ENCODE measurements at regions not wholly inside any gene's neighbourhood (a gene's known extent, or its start where the extent isn't known, plus 50 kb on each side); places are given as distances from the start of the nearest gene placed in this dataset.

DNA sequence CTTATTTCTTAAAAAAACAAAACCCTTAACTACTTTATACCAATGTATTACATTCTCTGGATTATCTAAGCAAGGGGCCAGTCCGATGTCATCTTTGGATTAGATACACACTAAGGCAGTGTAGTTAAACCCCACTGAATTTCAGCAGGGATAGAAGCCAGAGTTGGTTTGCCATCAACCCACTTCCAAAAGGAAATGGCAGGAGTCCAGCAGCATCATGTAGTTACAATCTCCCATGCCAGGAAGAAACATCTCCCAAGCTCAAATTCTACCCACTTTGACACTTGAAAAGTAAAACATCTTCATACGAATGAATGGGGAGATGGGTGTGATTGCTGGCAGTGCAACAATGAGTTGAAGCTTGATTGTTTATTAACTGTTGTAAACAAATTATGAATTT, 203.5 kb upstream of the PLXNC1 start:
- no peak for FAIRE-seq

DNA sequence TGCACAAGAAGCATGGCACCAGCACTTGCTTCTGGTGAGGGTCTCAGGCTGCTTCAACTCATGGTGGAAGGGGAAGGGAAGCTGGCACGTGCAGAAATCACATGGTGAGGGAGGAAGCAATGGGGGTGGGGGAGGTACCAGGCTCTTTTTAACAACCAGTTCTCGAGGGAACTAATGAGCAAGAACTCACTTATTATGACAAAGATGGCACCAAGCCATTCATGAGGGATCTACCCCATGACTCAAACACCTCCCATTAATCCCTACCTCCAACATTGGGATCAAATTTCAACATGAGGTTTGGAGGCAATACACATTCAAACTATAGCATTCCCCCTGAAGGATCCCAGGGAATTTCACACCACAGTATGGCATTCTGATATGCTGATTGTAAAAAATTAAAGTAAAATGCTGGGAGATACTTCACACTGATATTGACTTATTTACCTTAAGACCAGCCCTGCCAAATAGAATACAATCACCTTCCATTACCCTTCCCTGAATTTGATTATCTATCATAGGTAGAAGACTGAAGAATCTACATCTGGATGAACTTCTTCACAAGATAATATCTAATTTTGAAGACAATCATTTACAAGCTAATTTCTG, 201.7 kb upstream of the PLXNC1 start:
- no peak for FAIRE-seq

DNA sequence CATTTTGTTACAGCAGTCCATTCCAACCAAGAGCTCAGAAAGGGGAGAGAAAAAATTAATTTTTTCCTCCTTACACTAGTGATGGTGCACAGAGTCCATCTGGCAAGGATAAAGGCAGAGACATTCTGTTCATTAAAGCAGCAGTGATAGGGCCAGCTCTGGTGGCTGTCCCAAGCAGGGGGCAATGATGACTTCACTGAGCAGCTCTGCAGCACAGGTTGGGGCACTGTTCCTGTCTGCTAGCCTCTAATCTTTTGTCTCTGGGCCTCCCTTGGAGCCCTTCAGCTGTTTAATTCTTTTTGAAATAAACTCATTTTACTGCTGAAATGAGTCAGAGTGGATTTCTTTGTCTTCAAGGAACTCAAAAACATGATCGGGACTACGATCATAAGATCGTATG, 200.9 kb upstream of the PLXNC1 start:
- no peak for FAIRE-seq

DNA sequence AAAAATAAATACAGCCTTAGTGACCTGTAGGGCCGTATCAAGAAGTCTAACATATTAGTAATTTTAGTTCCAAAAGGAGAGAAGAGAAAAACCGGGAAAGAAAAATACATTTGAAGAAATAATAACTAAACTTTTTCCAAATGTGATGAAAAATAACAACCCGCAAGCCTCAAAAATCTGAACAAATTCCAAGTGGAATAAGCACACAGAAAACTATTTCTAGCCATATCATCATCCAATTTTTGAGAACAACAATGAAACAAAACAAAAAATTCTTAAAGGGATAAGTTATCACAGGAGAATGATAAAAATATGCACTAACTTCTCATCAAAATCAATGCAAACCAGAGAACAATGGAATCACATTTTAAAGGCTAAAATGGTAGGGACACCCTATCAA, 198.1 kb upstream of the PLXNC1 start:
- no peak for FAIRE-seq

DNA sequence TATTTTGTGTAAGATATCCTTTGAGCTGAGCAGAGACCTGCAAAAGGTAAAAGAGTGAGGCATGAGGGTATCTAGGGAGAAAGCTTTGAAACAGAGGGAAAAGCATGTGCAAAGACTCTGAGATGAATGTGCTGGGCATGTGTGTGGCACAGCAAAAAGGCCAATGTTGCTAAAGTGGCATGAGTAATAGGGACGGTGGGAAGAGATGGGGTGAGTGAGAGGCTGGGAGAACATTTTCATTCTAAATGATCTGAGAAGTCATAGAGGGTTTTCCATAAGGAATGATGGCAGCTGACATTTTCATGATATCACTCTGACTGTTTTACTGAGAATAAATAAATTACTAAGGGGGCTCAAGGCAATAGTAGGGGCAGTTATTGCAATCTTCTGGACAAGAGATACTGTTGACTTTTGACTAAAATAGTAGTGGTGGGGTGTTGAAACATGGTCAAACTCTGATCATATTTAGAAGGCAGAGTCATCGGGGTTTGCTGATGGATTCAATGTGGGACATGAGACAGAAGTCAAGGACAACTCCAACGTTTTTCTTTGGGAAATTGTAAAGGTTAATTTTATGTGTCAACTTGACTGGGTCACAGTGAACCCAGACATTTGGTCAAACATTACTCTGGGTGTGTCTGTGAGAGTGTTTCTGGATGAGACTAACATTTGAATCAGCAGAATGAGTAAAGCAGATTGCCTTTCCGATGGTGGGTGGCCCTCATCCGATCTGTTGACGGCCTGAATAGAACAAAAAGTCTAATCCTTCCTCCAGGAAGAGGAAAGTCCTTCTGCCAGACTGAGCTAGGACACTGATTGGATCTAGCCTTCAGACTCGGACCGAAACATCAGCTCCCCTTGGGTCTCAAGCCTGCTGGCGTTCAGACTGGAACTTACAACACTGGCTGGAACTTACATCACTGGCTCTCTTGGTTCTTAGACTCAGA, 193.9 kb upstream of the PLXNC1 start:
- no peak for FAIRE-seq

DNA sequence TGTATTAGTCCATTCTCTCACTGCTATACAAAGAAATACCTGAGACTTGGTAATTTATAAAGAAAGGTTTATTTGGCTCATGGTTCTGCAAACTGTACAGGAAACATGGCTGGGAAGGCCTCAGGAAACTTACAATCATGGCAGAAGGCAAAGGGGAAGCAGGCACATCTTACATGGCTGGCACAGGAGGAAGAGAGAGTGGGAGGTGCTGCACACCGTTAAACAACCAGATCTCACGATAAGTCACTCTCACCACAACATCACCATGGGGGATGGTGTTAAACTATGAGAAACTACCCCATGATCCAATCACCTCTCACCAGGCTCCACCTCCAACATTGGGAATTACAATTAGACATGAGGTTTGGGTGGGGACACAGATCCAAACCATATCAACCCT, 191.8 kb upstream of the PLXNC1 start:
- FAIRE-seq, result no peak

DNA sequence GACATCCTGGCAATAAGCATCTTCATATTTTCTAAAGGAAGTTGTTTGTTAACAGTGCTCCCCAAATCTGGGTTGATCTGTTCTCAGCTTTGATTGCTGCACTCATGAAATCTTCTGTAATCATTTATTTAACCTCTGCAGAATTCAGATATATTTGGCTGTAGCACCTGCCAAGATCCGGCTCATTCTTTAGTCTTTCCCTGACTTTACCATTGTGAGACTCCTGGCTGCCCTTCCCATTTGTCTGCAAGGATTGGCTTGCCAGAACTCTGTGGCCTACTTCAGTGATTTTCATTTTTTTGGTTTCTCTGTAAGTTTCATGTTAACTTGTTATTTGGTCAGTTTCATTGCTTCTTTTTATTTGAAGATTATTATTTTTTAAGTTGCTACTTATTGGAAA, 191.2 kb upstream of the PLXNC1 start:
- no peak for FAIRE-seq

DNA sequence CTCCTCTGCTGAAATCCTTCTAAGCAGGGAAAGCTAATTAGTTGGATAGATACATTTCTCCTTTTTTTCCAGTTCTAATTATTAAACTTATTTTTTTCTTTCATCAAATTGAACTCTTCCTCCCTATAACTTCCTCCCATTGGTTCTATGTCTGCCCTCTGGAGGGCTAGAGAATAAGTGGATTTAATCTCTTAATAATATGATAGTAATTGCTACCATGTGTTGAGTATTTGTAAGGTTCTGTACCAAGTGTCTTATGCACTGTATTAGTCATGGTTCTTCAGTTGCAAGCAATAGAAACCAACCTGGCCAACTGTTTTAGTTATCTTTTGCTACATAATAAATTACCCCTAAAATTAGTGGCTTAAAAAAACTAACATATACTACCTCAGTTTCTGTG, 190.5 kb upstream of the PLXNC1 start:
- no peak for FAIRE-seq

DNA sequence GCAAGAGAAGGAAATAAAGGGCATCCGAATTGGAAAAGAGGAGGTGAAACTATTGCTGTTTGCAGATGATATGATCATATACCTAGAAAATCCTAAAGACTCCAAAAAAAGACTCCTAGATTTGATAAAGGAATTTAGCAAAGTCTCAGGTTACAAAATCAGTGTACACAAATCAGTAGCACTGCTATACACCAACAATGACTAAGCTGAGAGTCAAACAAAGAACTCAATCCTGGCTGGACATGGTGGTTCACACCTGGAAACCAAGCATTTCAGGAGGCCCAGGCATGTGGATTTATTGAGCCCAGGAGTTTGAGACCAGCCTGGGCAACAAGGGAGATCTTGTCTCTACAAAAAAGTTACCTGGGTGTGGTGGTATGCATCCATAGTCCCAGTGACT, 188.7 kb upstream of the PLXNC1 start:
- no peak for FAIRE-seq

DNA sequence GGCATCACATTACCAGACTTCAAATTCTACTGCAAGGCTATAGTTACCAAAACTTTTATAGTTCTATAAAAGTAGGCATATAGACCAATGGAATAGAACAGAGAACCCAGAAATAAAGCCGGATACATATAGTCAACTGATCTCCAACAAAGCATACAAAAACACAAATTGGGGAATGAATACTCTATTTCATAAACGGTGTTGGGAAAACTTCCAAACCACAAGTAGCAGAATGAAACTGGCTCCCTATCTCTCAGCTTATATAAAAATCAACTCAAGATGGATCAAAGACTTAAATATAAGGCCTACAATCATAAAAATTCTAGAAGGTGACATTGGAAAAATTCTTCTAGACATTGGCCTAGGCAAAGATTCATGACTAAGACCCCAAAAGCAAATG, 187.9 kb upstream of the PLXNC1 start:
- no peak for FAIRE-seq

DNA sequence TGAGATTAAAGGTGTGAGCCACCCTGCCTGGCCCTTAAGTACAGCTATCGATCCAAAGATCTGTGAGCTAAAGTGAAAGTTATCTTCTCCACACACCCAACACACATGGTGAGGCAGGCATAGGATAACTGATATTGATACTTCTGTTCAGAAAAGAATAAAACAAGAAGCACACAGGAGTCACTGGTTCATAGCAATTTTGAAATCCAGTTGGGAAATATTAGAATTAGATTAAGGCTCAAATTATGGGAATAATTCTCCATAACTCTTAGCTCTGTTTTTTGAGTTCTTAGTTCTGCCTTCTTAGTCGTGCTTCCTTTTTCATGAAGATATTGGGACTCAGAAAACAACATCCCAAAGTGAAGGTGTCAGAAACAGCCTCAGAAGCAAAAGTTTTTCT, 186.0 kb upstream of the PLXNC1 start:
- FAIRE-seq, result no peak

DNA sequence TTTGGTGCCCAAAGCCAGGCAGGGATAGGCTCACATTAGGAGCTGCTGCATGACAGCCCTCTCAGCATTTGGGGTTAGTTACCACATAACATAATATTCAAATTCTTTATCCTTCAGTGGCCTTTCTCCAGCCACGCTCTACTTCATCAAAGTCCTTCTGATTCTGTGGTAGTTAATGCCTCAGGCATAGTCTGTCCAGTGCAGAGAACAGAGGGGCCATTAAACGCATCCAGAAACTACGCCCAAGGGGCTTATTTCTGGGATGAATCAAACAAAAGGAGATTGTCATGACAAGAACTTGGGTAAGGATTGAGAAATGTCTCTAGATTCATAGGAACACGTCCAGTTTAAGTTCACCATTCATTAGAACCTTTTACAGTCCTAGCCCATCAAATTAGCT, 183.4 kb upstream of the PLXNC1 start:
- FAIRE-seq, result no peak

DNA sequence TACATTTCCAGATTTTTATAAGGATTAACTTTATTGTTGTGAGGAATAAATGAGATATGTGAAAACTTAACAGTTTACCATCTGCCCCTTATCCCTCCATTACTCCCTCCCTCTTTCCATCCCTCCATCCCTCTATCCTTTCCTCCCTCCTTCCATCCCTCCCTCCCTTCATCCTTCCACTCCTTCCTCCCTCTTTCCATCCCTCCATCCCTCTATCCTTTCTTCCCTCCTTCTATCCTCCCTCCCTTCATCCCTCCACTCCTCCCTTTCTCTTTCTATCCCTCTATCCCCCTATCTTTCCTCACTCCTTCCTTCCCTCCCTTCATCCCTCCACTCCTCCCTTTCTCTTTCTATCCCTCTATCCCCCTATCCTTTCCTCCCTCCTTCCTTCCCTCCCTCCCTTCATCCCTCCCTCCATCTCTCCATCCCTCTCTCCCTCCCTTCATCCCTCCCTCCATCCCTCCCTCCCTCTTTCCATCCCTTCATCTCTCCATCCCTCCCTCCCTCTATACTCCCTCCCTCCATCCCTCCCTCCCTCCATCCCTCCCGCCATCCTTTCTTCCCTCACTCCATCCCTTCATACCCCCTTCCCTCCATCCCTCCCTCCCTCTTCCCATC, 181.8 kb upstream of the PLXNC1 start:
- no peak for FAIRE-seq

DNA sequence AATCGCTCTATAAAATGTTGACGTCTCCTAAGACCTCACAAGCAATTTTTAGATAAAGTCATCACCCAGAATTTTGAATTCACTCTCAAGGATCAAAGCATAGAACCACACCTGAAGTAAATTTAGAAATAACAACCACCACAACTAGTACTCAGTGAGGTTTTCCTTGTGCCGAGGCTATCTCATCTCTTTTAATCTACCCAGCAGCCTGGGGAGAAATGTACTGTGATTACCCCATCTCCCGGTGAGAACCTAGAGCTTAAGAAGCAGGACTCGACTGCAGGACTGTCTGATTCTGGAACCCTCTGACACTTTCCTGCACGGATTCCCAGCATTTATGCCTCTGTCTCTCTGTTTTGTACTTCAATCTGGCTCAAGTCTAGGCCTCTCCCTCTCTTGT, 180.9 kb upstream of the PLXNC1 start:
- no peak for FAIRE-seq

DNA sequence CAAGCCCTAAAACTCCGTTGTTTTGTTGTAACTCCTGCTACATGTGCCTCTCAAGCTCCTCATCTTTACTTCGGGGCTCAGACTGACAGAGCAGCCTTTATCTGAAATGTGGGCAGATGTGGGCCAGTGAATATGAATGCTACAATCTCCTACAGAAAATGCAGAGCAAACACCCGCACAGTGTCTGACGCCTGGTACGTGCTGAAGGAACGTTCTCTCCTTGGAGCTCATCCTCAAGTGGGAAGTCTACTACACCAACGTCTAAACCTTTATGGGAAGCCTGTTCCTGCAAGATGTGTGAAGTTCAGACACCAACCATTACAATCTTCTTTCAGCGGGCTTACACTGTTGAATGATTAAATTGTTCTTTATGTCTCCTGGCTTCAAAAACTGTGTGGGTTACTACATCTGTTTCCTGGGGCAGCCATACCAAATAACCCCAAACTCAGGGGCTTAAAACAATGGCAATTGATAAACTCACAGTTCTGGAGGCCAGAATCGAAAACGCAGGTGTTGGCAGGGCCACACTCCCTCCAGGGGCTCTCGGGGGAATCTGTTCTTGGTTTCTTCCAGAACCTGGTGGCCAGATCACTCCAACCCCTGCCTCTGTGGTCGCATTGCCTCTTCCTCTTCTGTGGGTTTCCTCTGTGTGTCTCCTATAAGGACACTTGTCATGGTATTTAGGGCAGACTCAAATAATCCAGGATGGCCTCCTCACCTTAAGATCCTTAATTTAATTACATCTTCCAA, 179.7 kb upstream of the PLXNC1 start:
- FAIRE-seq, result no peak

DNA sequence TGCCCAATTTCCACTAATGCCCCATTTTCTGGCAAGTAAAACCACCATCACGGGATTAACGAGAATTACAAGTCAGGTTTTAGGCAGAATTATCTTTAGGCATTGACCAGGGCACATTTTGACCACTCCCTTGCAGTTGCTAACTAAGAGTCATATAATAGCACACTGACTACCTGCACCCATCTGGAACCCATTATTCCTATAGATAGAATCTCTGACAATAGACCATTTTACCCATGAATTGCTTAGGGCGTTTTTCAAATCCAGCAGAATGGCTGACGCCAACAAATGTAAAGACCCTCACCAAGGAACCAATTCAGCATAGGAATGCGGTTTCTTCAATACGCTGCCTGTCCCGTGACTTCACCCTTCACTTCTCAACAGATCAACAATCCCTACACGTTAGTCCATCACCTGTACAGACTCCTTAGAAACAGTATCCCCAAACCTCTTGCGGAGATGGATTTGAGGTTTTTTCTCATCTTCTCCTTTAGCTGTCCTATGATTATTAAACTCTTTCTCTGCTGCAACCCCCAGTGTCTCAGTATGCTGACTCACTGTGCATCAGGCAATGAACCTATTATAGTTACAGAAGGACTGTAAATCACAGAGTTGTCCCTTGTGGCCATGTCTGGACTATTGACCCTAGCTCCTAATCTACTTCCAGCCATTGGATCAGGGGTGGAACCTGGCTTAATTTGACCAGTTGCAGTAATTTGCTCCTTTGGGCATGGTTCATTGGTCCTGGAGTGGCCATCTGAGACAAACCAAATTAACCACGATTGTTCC, 177.3 kb upstream of the PLXNC1 start:
- FAIRE-seq, result no peak

DNA sequence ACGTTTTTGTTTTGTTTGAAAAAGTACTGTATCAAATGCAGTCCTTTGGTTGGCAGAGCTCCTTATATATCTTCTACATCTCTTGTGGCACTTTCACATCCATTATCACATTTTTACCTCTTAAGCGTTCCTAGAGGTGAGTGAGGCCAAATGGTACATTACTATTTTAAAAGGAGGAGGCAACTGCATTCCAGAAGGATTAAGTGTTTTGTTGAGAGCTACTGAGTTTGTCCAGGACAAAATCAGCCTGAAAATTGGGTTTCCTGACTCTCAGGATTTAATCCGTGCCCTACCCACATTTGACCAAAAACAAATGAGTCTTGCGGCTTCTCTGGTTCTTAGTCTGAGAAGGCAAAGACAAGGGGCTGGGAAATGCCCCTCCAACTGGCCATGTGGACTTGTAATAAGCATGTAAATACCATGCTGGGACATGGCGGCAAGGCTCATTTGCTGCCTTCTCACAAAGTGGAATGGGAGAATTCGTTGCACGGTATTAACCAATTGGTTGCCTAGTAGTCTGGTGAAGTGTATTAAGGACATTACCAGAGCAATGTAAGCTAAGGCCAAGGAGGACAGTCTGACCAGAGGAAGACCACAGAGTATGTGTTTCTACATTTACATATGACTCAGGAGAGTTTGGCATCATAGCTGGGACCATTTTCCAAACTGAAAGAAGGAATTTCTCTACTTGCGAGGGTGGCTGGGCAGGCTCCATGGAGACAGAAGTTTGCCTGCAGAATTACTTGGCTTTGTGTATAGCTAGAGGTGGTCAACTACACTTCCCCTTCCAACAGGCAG, 175.8 kb upstream of the PLXNC1 start:
- no peak for FAIRE-seq

DNA sequence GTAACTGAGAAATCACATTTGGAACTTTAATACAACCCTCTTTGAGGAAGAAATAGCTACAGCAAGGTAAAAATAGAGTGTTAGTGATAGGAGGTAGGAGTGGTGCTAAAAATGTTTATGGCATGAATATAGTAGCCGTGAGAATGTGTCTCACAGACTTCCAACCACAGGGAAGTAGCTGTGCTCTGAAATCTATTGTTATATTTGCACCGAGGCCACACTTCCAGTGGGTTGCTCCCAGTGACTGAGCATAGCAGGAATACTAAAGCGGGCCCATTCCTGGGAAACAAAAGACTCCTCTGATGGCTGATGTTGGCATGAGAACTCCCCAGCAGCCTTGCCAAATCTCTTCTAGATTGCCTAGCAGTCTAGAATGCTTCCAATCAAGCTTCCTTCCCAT, 174.1 kb upstream of the PLXNC1 start:
- no peak for FAIRE-seq

DNA sequence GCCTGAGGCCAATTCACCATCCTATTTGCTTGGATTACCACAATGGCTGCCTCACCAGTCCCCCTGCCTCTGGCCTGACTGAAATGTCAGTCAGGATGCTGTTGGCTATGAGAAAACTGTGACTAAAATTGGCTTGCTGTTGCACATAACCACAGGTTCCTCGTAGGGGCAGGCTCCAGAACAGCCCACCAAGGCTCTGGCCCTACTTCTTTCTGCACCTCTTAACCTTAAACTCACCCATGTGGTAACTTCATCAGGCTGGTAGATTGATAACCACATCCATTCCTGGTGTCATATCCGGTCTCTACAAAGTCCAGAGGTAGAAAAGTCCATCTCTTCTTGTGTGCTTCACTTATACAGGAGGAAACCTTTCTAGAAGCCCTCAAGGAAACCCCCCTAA, 172.4 kb upstream of the PLXNC1 start:
- no peak for FAIRE-seq

DNA sequence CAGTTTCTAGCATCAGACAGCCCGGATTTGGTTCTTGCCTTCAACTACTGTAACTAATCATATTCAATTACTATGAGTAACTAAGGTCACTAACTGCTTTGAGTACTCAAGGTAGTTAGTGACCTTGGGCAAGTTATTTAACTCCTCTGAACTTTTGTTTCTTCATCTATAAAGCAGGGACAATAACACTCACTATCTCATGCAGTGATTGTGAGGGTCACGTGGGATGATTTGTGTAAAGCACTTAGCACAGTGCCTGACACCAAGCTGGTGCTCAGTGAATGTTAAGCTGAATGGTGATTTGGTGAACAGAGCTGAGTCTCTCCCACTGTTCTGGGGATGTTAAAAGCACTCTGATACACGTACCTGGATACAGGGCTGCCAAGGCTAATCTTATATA, 171.3 kb upstream of the PLXNC1 start:
- FAIRE-seq, result no peak

DNA sequence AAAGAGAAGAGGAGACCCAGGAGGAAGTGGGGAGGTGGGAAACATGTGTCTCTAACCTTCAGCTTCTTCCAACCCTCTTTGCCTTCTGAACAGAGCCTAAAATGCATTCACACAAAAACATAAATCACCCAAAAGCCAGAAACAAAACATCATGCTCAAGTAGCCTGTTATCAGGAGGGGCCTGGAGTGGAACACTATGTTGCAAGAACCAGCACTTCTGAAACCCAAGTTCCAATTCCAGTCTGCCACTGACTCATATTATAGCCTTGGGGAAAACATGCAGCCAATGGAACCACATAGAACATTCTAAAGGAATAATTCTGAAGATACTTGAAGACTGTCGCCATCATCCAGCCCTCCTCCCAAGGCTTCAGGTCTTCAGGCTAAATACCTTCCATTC, 169.8 kb upstream of the PLXNC1 start:
- no peak for FAIRE-seq

DNA sequence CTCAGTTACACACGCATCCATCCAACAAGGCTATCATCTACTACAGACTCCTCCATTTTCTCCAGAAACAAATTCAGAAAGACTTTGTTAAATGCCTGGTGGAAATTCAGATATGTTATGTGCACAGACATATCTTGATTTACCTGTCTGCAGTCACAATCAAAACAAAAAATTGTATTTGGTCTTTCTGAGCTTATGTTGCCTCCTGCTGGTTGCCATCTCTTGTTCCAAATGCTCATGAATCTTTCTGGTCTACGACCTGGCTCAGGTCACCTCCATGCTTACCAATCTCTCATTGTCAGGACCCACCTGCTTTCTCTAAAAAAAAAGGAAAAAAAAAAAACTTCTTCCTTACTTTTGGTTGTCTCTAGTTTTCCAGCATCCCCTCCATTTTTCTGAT, 169.2 kb upstream of the PLXNC1 start:
- no peak for FAIRE-seq

Data from colon (tissue), 2 donors.